Right lobe of liver (tissue), 4 donors: ENCODE measurements at regions not wholly inside any gene's neighbourhood (a gene's known extent, or its start where the extent isn't known, plus 50 kb on each side); places are given as distances from the start of the nearest gene placed in this dataset.

Experiments
- POLR2A ChIP-seq: fragments of 450-650 bp; IDR thresholded peaks from one replicate; pipeline ENCODE4 v1.6.1; 2017; ENCODE audit warnings: antibody characterized with exemption, mild to moderate bottlenecking
- TF ChIP-seq, protein P1 (sequence below), 4 donors: fragments of 200-600 bp in 3 of 4; fragments of 450-650 bp in 1 of 4; IDR thresholded peaks; one replicate each; pipeline versions ENCODE4 v1.5.1 to v1.8.0; 2016 to 2022; ENCODE audit warnings: antibody characterized with exemption in 4 of 4, mild to moderate bottlenecking in 2 of 4
- donor health status: DM: no; HTN: no; CAD: no.
- donor health status: DM: no; HTN: no; CAD: no.
- donor health status: DM: no; HTN: yes; CAD: no.

DNA sequence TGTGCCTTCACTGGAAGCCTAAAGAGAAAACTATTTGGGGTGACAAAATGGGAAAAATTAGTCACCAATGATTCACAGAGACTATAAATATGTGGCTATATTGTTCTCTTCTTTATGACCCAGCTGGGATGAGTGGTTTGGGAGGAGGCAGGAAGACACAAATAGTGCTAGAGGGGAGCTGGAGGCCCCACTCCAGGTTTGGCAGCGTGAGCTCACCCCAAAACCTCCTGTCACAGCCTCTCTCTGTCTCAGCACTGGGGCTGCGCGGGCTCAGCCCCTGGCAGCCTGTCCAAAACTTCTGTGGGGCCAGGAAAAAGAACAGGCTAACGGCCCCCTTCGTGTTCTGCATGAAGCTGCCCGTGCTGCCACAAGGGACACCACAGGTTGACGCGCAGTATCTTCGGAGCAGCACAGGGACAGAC, 73.2 kb upstream of the LCLAT1 start:
- no peak for TF ChIP-seq POLR2A
- TF ChIP-seq, protein P1, sequence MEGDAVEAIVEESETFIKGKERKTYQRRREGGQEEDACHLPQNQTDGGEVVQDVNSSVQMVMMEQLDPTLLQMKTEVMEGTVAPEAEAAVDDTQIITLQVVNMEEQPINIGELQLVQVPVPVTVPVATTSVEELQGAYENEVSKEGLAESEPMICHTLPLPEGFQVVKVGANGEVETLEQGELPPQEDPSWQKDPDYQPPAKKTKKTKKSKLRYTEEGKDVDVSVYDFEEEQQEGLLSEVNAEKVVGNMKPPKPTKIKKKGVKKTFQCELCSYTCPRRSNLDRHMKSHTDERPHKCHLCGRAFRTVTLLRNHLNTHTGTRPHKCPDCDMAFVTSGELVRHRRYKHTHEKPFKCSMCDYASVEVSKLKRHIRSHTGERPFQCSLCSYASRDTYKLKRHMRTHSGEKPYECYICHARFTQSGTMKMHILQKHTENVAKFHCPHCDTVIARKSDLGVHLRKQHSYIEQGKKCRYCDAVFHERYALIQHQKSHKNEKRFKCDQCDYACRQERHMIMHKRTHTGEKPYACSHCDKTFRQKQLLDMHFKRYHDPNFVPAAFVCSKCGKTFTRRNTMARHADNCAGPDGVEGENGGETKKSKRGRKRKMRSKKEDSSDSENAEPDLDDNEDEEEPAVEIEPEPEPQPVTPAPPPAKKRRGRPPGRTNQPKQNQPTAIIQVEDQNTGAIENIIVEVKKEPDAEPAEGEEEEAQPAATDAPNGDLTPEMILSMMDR (IDR thresholded peaks at IDR 0.05): no peak
